GM08714 (cell line): ENCODE measurements at regions not wholly inside any gene's neighbourhood (a gene's known extent, or its start where the extent isn't known, plus 50 kb on each side); places are given as distances from the start of the nearest gene placed in this dataset.

Experiments
- H3K4me3 ChIP-seq: fragments of 200-500 bp; sonication (Bioruptor generic); 2 replicates; pipeline ENCODE4 v1.5.1; 2014; ENCODE audit warnings: mild to moderate bottlenecking, low read length, inconsistent platforms
- ZNF274 ChIP-seq: IDR thresholded peaks from 2 replicates; pipeline ENCODE4 v1.6.1; 2012; ENCODE audit warnings: mild to moderate bottlenecking, low read depth, low read length

DNA sequence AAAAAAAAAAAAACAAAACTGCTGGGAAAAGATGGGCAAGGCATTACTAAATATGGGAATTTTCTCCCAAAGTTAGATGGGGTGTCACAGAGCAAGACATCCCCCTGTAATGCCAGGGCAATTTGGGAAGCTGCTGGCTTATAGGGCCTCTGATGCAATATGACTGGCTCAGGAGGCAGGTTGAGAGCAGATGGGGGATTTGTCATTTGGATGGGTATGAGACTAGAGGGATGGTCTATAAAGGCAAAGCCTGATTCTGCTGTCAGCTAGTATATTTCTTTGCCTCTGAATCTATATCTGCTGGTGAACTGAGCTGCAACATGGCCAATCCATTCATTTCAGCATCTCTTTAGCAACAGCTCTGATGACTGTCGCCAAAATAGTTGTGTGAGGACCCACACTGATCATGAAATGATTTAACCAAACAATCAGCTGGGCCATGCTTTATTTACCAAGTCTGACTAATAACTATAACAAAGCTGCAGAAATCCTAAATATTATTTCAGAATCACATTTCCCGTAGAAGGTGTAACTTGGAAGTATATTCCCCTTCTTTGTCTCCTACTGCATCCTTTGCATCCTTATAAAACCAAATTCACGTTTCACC, 455.1 kb upstream of the ZNF608 start:
- no peak for TF ChIP-seq ZNF274
- no peak overlapping the region for H3K4me3 ChIP-seq

DNA sequence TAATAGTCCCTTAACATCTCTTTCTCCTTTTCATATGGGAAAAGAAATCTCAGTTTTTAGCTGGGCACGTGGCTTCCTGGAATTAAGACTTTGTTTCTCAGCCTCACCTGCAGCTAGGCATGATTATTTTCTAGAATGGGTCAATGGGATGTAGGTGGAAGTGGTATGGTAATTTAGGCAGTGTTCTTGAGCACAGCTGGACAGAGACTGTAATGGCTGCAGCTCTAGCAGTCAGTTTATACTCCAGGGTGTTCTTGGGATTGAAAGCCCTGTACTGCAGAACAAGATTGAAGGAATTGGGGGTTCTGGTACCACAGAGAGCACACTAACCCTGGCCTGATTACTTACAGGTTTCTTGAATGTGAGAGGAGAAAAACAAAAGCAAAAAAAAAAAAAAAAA, 455.9 kb upstream of the ZNF608 start:
- H3K4me3 ChIP-seq, result no peak overlapping the region
- TF ChIP-seq ZNF274, result no peak

DNA sequence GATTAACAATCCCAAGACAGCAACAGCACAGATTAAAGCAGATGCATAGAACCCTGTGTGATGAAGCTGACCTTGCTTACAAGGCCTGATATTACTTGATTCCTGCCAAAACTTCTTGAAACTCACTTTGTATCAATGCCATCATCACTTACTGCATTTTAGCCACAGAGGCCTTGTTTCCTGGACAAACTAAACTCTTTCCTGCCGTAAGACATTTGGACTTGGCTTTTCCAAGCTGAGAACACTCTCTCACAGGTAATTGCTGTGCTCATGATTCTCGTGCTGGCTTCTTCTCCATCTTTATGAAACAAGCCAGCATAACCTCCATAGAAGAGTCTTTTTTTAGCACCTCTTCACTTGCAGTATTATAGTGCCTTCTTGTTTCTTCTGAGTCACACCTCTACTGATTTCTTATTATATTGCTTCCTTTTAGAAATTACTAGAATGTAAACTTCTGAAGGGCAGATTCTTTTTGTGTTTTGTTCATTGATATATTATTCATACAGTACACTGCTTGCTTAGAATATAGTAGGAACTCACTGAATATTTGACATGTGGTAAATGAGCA, 456.5 kb upstream of the ZNF608 start:
- H3K4me3 ChIP-seq, result no peak overlapping the region

DNA sequence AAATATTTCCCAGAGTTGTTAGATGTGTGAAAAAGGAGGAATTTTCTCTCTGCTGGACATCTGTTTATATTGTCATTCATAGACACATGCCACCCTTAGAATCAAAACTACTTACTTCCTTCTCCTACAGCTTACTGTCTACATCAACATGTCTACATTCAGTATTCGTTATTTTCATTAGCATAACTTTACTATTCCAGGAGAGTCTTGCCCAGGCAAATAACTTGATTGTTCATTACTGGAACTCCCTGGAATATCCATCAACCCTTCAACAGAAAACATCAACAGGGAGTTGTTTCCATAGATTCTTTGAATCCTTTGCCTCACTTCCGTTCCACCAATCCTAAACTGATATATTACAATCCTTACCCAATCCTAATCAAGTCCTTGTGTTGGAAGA, 457.5 kb upstream of the ZNF608 start:
- H3K4me3 ChIP-seq, result no peak overlapping the region
- no peak for TF ChIP-seq ZNF274

More for the DNA sequence above, 456.5 kb upstream of the ZNF608 start:
- TF ChIP-seq ZNF274, result no peak

DNA sequence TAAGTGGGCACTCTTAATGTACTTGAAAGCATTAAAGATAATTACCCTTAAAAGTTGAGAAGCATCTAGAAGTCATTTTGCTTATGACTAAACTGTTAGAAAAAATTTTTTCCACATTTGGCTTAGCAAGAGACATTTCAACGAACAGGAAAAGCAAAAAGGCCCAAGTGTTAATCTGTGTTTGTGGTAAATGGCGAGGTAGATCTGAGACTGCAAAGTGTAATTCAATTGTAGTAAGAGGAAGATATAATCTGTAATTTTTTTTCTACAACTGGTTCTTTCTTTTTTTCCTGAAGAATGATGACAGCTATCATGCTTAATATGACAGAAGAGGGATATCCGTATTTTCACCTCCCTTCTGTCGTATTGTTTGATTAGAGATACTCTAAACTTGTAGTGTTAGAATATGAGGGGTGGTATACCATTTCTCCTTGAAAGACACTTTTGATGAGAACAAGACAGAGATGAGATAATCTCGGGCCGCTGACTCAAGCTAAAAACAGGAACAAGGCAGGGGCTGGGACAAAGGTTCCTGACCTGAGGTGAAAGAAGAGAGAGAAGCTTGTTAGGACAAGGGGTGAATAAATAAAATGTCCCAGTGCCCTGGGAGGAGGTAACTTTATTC, 459.3 kb upstream of the ZNF608 start:
- no peak overlapping the region for H3K4me3 ChIP-seq
- no peak for TF ChIP-seq ZNF274

DNA sequence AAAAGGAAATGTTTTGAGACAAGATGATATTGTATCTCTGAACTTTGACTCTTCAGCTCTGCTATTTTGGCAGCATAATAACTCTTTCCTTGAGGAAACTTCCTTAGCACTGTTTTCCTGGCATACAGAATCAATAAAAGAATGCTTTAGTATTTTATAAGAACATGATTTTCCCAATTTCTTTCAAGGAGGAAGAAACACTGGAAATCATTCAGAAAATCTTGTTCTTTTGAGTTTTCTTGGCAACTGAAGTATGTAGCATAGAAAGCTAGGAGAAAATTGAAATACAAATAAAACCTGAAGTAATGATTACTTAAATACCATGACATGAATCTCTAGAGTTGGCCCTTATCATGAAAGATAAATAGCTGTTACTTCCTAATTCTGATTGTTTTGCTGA, 461.4 kb upstream of the ZNF608 start:
- no peak for TF ChIP-seq ZNF274
- no peak overlapping the region for H3K4me3 ChIP-seq

DNA sequence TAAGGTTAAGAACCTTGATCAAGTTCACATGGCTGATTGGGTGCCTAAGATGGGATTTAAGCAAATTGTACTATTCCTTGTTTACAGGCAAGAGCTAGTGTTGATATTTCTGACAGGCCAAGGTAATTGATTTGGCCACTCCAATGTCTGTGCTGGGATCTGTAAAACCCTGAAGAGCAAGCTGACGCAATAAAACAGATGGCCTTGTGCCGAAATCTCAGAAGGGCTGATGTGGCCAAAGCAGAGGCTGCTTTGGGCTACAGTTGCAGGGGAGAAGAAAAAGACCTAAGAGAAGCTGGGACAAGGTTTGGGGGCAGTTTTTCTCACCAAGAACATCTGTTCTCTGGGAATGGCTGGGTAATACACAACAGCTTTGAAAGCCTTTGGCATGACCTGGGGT, 463.2 kb upstream of the ZNF608 start:
- no peak for TF ChIP-seq ZNF274
- H3K4me3 ChIP-seq, result no peak overlapping the region

DNA sequence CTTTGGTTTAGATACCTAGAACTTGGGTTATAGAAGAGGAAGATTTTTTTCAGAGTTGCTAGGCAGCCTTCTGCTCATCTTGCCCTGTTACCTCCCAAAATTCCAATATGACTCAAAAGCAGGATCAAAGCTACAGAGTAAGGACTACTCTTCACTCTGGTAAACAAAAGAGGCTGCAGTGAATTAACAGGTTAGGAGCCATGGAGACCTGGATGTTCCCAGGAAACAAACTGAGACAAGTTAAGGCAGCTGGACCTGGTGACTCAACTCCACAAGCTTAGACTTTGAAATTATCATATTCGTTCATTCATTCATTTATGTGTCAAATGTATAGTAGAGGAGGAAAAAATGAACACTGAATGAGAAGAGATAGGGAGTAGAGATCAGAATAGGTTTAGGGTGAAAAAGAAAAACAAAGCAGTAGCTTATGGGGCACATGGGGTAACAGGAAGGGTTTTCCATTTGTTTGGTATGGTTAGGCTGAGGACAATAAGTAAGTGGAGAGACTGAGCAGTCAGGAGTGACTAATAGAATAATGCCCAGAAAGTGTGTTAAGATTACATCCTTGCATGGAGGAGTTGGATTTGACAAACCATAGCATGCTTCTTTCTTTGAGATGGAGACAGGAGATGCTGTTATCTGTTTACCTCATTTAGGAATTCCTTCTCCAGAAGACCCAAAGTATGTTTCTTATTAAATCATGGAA, 464.0 kb upstream of the ZNF608 start:
- no peak for TF ChIP-seq ZNF274

DNA sequence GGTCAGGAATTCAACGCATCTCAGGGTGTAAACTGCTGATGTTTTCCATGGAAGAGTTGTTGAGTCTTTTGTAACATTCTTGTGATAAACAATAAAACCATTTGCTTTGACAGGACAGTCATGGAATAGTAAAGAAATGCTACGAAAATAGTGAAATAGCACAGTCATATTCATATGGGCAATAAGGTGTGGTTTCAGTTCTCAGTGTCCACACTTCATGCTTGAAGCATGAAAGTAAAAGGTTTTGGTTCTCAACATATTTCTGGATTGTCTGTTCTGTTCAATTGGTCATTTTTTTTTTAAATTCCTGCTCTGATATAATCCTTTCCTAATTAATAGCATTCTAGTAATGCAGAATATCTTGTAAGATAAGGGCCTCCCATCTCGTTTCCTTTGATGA, 467.6 kb upstream of the ZNF608 start:
- no peak overlapping the region for H3K4me3 ChIP-seq
- no peak for TF ChIP-seq ZNF274

More for the DNA sequence above, 464.0 kb upstream of the ZNF608 start:
- H3K4me3 ChIP-seq, result no peak overlapping the region

DNA sequence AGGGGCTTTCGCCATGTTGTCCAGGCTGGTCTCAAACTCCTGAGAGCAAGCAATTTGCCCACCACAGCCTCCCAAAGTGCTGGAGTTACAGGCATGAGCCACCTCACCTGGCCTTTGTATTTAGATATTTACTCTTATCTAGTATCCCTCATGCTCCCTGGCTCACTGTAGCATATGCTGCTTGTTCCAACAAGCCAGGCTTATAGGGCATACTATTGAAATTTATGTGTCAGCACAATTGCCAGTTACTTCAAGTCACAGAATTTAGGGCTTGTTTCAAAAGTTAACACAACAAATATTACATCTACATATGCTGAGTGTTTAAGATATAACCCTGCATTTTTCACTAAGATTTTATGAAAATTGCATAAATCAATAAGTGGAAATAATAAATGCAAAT, 469.2 kb upstream of the ZNF608 start:
- no peak overlapping the region for H3K4me3 ChIP-seq
- TF ChIP-seq ZNF274, result no peak

DNA sequence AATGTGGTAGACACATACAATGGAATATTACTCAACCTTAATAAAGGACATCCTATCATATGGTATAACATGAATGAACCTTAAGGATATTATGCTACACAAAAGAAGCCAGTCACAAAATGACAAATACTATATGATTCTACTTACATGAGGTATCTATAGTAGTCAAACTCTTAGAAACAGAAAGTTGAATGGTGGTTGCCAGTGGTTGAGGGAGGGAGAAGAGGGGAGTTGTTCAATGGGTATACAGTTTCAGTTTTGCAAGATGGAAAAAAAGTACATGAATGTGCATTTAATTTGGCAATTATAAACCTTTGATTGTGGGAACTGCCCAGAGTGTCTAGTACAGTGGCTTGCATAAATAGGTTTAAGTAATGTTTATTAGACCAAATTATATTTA, 473.3 kb upstream of the ZNF608 start:
- no peak for TF ChIP-seq ZNF274
- no peak overlapping the region for H3K4me3 ChIP-seq

DNA sequence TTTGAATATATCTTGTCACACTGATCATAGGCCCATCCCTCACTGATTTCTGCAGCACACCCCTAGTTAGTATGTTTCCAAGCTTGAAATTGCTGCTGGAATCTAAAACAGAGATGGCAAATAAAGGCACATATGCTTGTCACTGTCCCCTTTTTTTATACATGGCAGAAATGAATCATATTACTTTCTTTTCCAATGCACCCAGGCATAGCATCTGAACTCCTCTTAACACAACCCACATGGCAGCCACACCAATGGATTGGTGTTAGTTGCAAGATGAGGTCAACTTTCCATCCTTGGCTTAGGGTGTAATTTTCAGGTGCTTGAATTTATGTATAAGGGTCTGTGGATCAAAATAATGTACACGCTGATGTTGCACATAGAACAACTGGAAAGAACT, 473.8 kb upstream of the ZNF608 start:
- H3K4me3 ChIP-seq, result no peak overlapping the region
- no peak for TF ChIP-seq ZNF274

DNA sequence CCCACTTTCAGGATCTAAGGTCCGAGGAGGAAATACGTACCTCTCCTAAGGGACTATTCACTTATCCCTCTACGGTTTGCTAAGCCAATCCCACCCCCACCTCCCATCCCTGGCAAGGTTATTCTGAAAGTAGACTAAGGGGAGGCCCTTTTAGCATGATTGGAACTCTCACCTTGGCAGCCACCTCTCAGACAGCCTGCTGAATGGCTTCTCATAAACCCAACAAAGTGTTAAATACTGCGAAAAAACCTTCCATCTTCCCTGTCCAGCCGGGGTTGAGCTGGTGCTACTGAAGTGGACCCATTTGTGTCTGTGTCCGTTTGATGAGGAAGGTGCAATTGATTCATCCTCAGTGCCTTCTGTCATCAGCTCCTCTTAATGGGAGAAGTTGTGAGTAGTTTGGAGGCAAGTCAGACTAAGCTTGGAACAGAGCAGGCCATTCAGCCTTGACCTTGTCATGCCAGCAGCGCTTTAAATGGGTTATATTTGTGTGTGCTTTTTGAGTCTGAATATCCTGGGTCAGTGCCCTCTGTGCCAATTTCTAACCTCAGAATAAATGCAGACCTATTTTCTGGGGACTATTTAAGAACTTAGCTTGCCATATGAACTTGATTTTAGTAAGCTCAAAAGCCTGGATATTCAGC, 476.3 kb upstream of the ZNF608 start:
- TF ChIP-seq ZNF274, result no peak

DNA sequence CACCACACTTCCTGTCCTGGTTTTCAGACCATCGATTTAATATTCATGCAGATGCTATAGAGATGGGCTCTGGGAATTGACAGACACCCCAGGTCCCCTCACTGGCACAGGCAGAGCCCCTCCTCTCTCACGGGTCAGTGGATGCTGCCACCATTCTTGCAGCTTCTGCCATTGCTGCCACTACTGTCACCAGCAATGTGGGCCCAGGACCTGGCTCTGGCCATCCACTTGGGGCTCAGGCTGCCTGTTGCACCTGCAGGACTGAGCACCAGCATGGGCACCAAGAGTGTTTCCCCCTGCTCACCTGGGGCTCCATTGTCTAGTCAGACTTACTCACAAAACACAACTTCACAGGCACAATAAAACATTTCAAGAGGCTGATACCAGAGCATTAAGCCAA, 479.0 kb upstream of the ZNF608 start:
- TF ChIP-seq ZNF274, result no peak
- H3K4me3 ChIP-seq, result no peak overlapping the region

More for the DNA sequence above, 476.3 kb upstream of the ZNF608 start:
- H3K4me3 ChIP-seq, result no peak overlapping the region
